ENCODE measurements at regions not wholly inside any gene's neighbourhood (a gene's known extent, or its start where the extent isn't known, plus 50 kb on each side); places are given as distances from the start of the nearest gene placed in this dataset.

GRCh38 chr16:27689711-27690110, 139.8 kb downstream of the KATNIP start:
- no peak overlapping the region for H3K4me3 ChIP-seq (ENCODE audit: low read length)
- H3K9ac ChIP-seq (ENCODE audit: low read depth, low read length), result no peak overlapping the region
- no peaks in the 10 kb centered on the region for H3K27me3 ChIP-seq (ENCODE audit: control insufficient read depth, insufficient read depth, low read length)
- H3K9me3 ChIP-seq (replicated peaks; ENCODE audit: low read length), result no peaks in the 10 kb centered on the region
- H3K4me2 ChIP-seq (ENCODE audit: low read length), result no peak overlapping the region
- H3K36me3 ChIP-seq (ENCODE audit: insufficient read depth, low read length), result no peaks in the 10 kb centered on the region
- H3K4me1 ChIP-seq (ENCODE audit: control insufficient read depth, insufficient read depth, low read length), result peaks cover 15% of the 10 kb centered on the region

- Histone ChIP-seq H3K9me3 (replicated peaks; ENCODE audit: low read length) (no peaks in the 10 kb centered on the region), H3K4me3 (ENCODE audit: low read length) (no peak overlapping the region), H3K9ac (ENCODE audit: low read depth, low read length) (no peak overlapping the region), H3K36me3 (ENCODE audit: insufficient read depth, low read length) (no peaks in the 10 kb centered on the region), H3K4me2 (ENCODE audit: low read length) (no peak overlapping the region), H3K27me3 (ENCODE audit: control insufficient read depth, insufficient read depth, low read length) (no peaks in the 10 kb centered on the region), H3K4me1 (ENCODE audit: control insufficient read depth, insufficient read depth, low read length) (peaks cover 12% of the 10 kb centered on the region)
Observed at GRCh38 chr16:27690608-27691007, 140.7 kb downstream of the KATNIP start.

DNA sequence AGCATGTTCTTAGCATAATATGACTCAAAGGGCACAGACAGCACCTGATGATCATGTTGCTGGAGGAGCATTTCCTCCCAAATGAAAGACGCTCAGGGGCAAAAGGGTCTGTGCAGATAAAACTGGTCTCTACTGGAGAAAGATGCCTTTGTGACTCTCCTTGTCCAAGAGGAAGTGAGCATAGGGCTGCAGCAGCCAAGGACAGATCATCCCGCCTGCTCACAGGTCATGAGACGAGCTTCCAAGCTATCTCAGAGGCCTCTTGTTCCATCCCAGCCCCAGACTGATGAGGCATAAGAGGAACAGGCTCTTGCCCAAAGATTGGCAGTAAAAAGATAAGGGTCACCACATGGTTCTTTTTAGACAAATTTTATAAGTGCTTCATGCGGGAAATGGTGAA, 141.8 kb downstream of the KATNIP start:
- H3K27me3 ChIP-seq (ENCODE audit: control insufficient read depth, insufficient read depth, low read length), result no peaks in the 10 kb centered on the region
- H3K36me3 ChIP-seq (ENCODE audit: insufficient read depth, low read length), result no peaks in the 10 kb centered on the region
- peaks cover 6% of the 10 kb centered on the region for H3K4me1 ChIP-seq (ENCODE audit: control insufficient read depth, insufficient read depth, low read length)

DNA sequence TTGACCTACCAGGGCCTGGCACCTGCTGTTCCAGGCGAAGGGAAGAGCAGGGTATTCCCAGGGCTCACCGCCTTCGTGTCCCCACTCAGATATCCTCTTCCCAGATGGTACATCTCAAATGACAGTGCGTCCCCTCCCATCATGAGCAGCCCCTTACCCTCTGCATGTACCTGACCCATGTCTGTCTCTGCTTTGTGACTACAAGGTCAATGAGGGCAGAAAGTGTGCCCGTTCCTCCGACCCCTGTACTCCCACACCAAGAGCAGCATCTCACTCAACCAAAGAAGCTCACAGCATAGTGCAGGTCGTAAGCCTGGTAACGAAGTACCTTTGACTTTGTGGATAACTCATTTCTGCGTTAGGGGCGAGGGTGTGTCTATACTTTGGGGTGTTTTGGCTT, 142.6 kb downstream of the KATNIP start:
- H3K4me2 ChIP-seq (ENCODE audit: low read length), result no peak overlapping the region
- no peaks in the 10 kb centered on the region for H3K27me3 ChIP-seq (ENCODE audit: control insufficient read depth, insufficient read depth, low read length)
- no peaks in the 10 kb centered on the region for H3K36me3 ChIP-seq (ENCODE audit: insufficient read depth, low read length)
- no peak overlapping the region for H3K9ac ChIP-seq (ENCODE audit: low read depth, low read length)
- peaks cover 6% of the 10 kb centered on the region for H3K4me1 ChIP-seq (ENCODE audit: control insufficient read depth, insufficient read depth, low read length)
- H3K4me3 ChIP-seq (ENCODE audit: low read length), result no peak overlapping the region
- H3K9me3 ChIP-seq (replicated peaks; ENCODE audit: low read length), result no peaks in the 10 kb centered on the region

More for the DNA sequence above, 141.8 kb downstream of the KATNIP start:
- Histone ChIP-seq H3K4me3 (ENCODE audit: low read length) (no peak overlapping the region), H3K4me2 (ENCODE audit: low read length) (no peak overlapping the region), H3K9me3 (replicated peaks; ENCODE audit: low read length) (no peaks in the 10 kb centered on the region), H3K9ac (ENCODE audit: low read depth, low read length) (no peak overlapping the region)

DNA sequence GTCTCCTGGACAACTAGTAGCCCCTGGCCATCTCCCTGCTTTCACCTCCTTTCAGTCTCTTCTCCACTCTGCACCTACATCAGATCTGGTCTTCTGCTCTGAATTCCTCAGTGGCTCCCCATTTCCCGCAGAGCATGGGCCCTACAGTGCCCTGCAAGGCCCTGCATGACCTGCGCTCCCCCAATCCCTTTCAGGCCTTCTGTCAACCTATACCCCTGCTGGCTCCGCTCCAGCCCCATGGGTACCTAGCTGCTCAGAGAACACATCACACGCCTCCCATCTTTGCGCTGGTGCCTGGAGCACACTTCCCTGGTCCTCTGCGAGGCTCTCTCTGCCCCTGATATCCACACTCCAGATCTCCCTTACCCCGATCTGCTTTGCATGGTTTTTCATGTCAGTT, 145.2 kb downstream of the KATNIP start:
- H3K9me3 ChIP-seq (replicated peaks; ENCODE audit: low read length), result no peaks in the 10 kb centered on the region
- H3K4me2 ChIP-seq (ENCODE audit: low read length), result no peak overlapping the region
- no peaks in the 10 kb centered on the region for H3K36me3 ChIP-seq (ENCODE audit: insufficient read depth, low read length)
- no peaks in the 10 kb centered on the region for H3K4me1 ChIP-seq (ENCODE audit: control insufficient read depth, insufficient read depth, low read length)
- H3K27me3 ChIP-seq (ENCODE audit: control insufficient read depth, insufficient read depth, low read length), result no peaks in the 10 kb centered on the region
- no peak overlapping the region for H3K4me3 ChIP-seq (ENCODE audit: low read length)
- no peak overlapping the region for H3K9ac ChIP-seq (ENCODE audit: low read depth, low read length)

DNA sequence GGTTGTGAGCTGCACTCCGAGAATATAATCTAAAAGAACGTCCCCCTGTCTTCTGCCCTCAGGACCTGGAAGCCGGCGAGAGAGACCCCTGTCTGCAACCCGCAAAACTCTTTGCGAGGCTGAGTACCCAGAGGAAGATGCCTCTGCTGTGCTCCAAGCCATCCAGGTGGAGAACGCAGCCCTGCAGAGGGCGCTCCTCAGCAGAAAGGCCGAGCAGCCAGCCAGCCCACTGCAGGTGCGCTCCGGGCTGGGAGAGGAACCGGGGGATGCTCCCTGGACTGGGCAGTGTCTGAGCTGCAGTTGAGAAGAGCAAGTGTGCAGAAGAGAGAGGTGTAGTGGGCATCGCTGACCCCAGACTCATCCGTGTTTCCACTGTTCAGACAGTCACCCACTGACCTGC, 148.3 kb downstream of the KATNIP start:
- Histone ChIP-seq H3K9ac (ENCODE audit: low read depth, low read length) (no peak overlapping the region), H3K36me3 (ENCODE audit: insufficient read depth, low read length) (no peaks in the 10 kb centered on the region), H3K9me3 (replicated peaks; ENCODE audit: low read length) (no peaks in the 10 kb centered on the region), H3K4me2 (ENCODE audit: low read length) (no peak overlapping the region), H3K4me3 (ENCODE audit: low read length) (no peak overlapping the region), H3K27me3 (ENCODE audit: control insufficient read depth, insufficient read depth, low read length) (no peaks in the 10 kb centered on the region), H3K4me1 (ENCODE audit: control insufficient read depth, insufficient read depth, low read length) (peaks cover 2% of the 10 kb centered on the region)

- no peak overlapping the region for H3K4me3 ChIP-seq (ENCODE audit: low read length)
- H3K4me1 ChIP-seq (ENCODE audit: control insufficient read depth, insufficient read depth, low read length), result peaks cover 7% of the 10 kb centered on the region
- H3K36me3 ChIP-seq (ENCODE audit: insufficient read depth, low read length), result no peaks in the 10 kb centered on the region
- no peaks in the 10 kb centered on the region for H3K27me3 ChIP-seq (ENCODE audit: control insufficient read depth, insufficient read depth, low read length)
- no peak overlapping the region for H3K9ac ChIP-seq (ENCODE audit: low read depth, low read length)
- H3K4me2 ChIP-seq (ENCODE audit: low read length), result no peak overlapping the region
- no peaks in the 10 kb centered on the region for H3K9me3 ChIP-seq (replicated peaks; ENCODE audit: low read length)
Observed at GRCh38 chr16:27698746-27699145, 148.8 kb downstream of the KATNIP start.

DNA sequence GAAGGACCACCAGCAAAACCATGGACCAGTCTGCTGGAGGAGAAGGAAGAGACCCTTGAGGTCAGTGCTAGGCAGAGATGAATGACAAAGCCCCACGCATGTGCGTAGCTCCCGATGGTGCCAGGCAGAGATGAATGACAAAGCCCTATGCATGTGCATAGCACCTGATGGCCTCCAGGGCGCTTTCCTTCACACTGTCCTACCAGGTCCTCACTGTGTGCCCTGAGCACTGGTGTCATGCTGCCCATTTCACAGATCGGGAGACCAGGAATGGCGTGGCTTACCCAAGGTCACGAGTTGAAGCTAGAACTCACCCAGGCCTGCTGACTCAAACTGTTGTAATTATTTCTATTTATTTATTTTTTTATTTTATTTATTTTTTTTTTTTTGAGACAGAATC, 149.6 kb downstream of the KATNIP start:
- no peaks in the 10 kb centered on the region for H3K36me3 ChIP-seq (ENCODE audit: insufficient read depth, low read length)
- no peak overlapping the region for H3K4me3 ChIP-seq (ENCODE audit: low read length)
- peaks cover 9% of the 10 kb centered on the region for H3K4me1 ChIP-seq (ENCODE audit: control insufficient read depth, insufficient read depth, low read length)
- no peaks in the 10 kb centered on the region for H3K9me3 ChIP-seq (replicated peaks; ENCODE audit: low read length)
- no peak overlapping the region for H3K9ac ChIP-seq (ENCODE audit: low read depth, low read length)
- H3K27me3 ChIP-seq (ENCODE audit: control insufficient read depth, insufficient read depth, low read length), result no peaks in the 10 kb centered on the region
- no peak overlapping the region for H3K4me2 ChIP-seq (ENCODE audit: low read length)

DNA sequence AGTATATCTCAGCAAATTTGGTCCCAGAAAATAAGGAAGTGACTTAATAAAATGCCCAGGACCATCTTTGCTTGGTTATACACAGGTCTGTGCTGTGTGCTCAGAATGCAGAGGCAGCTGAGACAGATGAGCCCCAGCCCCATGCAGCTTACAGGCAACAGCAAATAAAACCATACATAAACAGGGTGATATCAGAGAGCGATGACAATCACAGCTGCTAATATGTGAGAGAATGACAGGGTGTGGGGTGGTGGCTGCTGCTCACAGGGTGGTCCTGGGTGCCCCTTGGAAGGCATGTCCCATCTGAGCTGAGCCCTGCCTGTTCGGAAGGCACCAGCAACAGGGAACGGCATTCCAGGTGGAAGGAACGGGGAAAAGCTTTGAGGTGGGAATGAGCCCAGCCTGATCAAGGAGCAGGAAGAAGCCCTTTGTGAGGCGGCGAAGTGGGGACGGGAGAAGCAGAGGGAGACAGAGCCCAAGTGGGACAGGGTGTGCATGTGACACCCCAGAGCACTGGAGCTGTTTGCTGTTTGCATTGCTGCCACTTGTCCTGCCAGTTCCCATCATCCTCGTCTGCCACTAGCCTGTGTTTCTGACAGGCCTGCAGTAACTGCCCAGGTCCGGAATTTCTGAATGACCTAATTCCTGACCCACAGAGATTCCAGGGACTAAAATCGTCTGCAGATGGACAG, 150.5 kb downstream of the KATNIP start:
- Histone ChIP-seq H3K9me3 (replicated peaks; ENCODE audit: low read length) (no peaks in the 10 kb centered on the region), H3K27me3 (ENCODE audit: control insufficient read depth, insufficient read depth, low read length) (no peaks in the 10 kb centered on the region), H3K4me3 (ENCODE audit: low read length) (no peak overlapping the region), H3K36me3 (ENCODE audit: insufficient read depth, low read length) (no peaks in the 10 kb centered on the region), H3K4me1 (ENCODE audit: control insufficient read depth, insufficient read depth, low read length) (peaks cover 9% of the 10 kb centered on the region), H3K9ac (ENCODE audit: low read depth, low read length) (no peak overlapping the region), H3K4me2 (ENCODE audit: low read length) (no peak overlapping the region)

DNA sequence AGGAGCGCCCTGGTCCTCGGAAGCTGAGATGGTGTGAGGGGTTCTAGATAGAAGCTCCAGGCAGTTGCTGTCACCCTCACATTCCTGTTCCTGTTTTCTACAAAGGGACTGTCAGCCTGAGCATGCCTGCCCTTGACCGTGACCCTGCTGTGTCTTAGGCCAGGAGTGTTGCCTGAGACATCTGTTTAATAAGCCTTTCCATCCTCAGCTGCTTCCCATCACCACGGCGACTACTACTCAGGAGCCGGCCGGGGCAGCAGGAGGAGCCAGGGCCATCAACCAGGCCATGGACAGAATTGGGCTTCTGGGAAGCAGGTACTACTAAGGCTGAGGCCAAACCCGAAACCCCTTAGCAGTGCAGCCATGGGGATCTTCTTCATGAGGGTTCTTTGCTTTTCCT, 151.4 kb downstream of the KATNIP start:
- H3K36me3 ChIP-seq (ENCODE audit: insufficient read depth, low read length), result no peaks in the 10 kb centered on the region
- no peak overlapping the region for H3K9ac ChIP-seq (ENCODE audit: low read depth, low read length)
- H3K4me2 ChIP-seq (ENCODE audit: low read length), result no peak overlapping the region
- H3K4me1 ChIP-seq (ENCODE audit: control insufficient read depth, insufficient read depth, low read length), result peaks cover 9% of the 10 kb centered on the region
- H3K9me3 ChIP-seq (replicated peaks; ENCODE audit: low read length), result no peaks in the 10 kb centered on the region
- H3K27me3 ChIP-seq (ENCODE audit: control insufficient read depth, insufficient read depth, low read length), result no peaks in the 10 kb centered on the region
- no peak overlapping the region for H3K4me3 ChIP-seq (ENCODE audit: low read length)

- H3K27me3 ChIP-seq (ENCODE audit: control insufficient read depth, insufficient read depth, low read length), result no peaks in the 10 kb centered on the region
Observed at GRCh38 chr16:27703121-27703520, 153.2 kb downstream of the KATNIP start.

GRCh38 chr16:27703545-27703944, 153.6 kb downstream of the KATNIP start:
- no peak overlapping the region for H3K4me3 ChIP-seq (ENCODE audit: low read length)
- no peak overlapping the region for H3K9ac ChIP-seq (ENCODE audit: low read depth, low read length)

More at GRCh38 chr16:27703121-27703520, 153.2 kb downstream of the KATNIP start:
- no peak overlapping the region for H3K4me2 ChIP-seq (ENCODE audit: low read length)
- no peaks in the 10 kb centered on the region for H3K36me3 ChIP-seq (ENCODE audit: insufficient read depth, low read length)
- no peak overlapping the region for H3K9ac ChIP-seq (ENCODE audit: low read depth, low read length)
- H3K4me1 ChIP-seq (ENCODE audit: control insufficient read depth, insufficient read depth, low read length), result peaks cover 9% of the 10 kb centered on the region
- H3K4me3 ChIP-seq (ENCODE audit: low read length), result no peak overlapping the region
- no peaks in the 10 kb centered on the region for H3K9me3 ChIP-seq (replicated peaks; ENCODE audit: low read length)

More at GRCh38 chr16:27703545-27703944, 153.6 kb downstream of the KATNIP start:
- Histone ChIP-seq H3K27me3 (ENCODE audit: control insufficient read depth, insufficient read depth, low read length) (no peaks in the 10 kb centered on the region), H3K36me3 (ENCODE audit: insufficient read depth, low read length) (peaks cover 2% of the 10 kb centered on the region), H3K9me3 (replicated peaks; ENCODE audit: low read length) (no peaks in the 10 kb centered on the region), H3K4me1 (ENCODE audit: control insufficient read depth, insufficient read depth, low read length) (peaks cover 9% of the 10 kb centered on the region), H3K4me2 (ENCODE audit: low read length) (no peak overlapping the region)

Data from skeletal muscle satellite cell (primary cell).